H9 (cell line): ENCODE measurements at regions not wholly inside any gene's neighbourhood (a gene's known extent, or its start where the extent isn't known, plus 50 kb on each side); places are given as distances from the start of the nearest gene placed in this dataset.

Source experiments
- DNase-seq: peaks from one replicate; pipeline ENCODE4 v3.0.0-alpha.2; 2017
- H2AFZ ChIP-seq: one replicate; pipeline ENCODE4 v1.6.1; 2013; ENCODE audit warnings: mild to moderate bottlenecking, low read length, control low read depth, moderate library complexity
- H2AK5ac ChIP-seq: 2 replicates; pipeline ENCODE4 v1.6.1; 2013; ENCODE audit warnings: low read length, control low read depth, mixed read lengths; ENCODE audit not compliant: insufficient read length
- H2BK120ac ChIP-seq: one replicate; pipeline ENCODE4 v1.6.1; 2013; ENCODE audit warnings: low read depth, mild to moderate bottlenecking, low read length, control low read depth, inconsistent platforms; ENCODE audit not compliant: poor library complexity, severe bottlenecking
- H2BK12ac ChIP-seq: 2 replicates; pipeline ENCODE4 v1.6.1; 2013; ENCODE audit warnings: low read length, control low read depth, mixed read lengths, low read depth; ENCODE audit not compliant: insufficient read length
- H2BK15ac ChIP-seq: 2 replicates; pipeline ENCODE4 v1.6.1; 2013; ENCODE audit warnings: low read depth, low read length, control low read depth
- H2BK20ac ChIP-seq: one replicate; pipeline ENCODE4 v1.6.1; 2013; ENCODE audit warnings: low read depth, mild to moderate bottlenecking, low read length, control low read depth, inconsistent platforms; ENCODE audit not compliant: poor library complexity, severe bottlenecking
- H2BK5ac ChIP-seq: 2 replicates; pipeline ENCODE4 v1.6.1; 2013; ENCODE audit warnings: low read length, control low read depth, mixed read lengths; ENCODE audit not compliant: insufficient read length
- H3K14ac ChIP-seq: 2 replicates; pipeline ENCODE4 v1.6.1; 2013; ENCODE audit warnings: low read length, control low read depth; ENCODE audit not compliant: insufficient read depth
- H3K18ac ChIP-seq: 2 replicates; pipeline ENCODE4 v1.6.1; 2013; ENCODE audit warnings: low read depth, mild to moderate bottlenecking, mixed read lengths, low read length, control low read depth; ENCODE audit not compliant: insufficient read length
- H3K23ac ChIP-seq: 2 replicates; pipeline ENCODE4 v1.6.1; 2013; ENCODE audit warnings: low read length, control low read depth, mixed read lengths, low read depth; ENCODE audit not compliant: insufficient read length
- H3K23me2 ChIP-seq: 2 replicates; pipeline ENCODE4 v1.6.1; 2013; ENCODE audit warnings: low read depth, mild to moderate bottlenecking, mixed read lengths, low read length, control low read depth; ENCODE audit not compliant: insufficient read length, poor library complexity, severe bottlenecking
- H3K27ac ChIP-seq: 2 replicates; pipeline ENCODE4 v1.5.1; 2013; ENCODE audit warnings: low read length, control low read depth, mixed read lengths, low read depth; ENCODE audit not compliant: insufficient read length
- H3K27me3 ChIP-seq: 2 replicates; pipeline ENCODE4 v1.6.1; 2013; ENCODE audit warnings: low read length, control low read depth, inconsistent platforms; ENCODE audit not compliant: insufficient read depth
- H3K4ac ChIP-seq: 2 replicates; pipeline ENCODE4 v1.6.1; 2013; ENCODE audit warnings: low read depth, mild to moderate bottlenecking, control low read depth, inconsistent platforms, low read length, moderate library complexity
- H3K4me1 ChIP-seq: 2 replicates; pipeline ENCODE4 v1.6.1; 2013; ENCODE audit warnings: low read length, control low read depth, inconsistent platforms; ENCODE audit not compliant: insufficient read depth
- H3K4me2 ChIP-seq: 2 replicates; pipeline ENCODE4 v1.6.1; 2013; ENCODE audit warnings: low read length, control low read depth, mixed read lengths; ENCODE audit not compliant: insufficient read length, insufficient read depth
- H3K56ac ChIP-seq: 2 replicates; pipeline ENCODE4 v1.6.1; 2013; ENCODE audit warnings: low read depth, mild to moderate bottlenecking, mixed read lengths, low read length, control low read depth; ENCODE audit not compliant: insufficient read length
- H3K79me1 ChIP-seq: 2 replicates; pipeline ENCODE4 v1.6.1; 2013; ENCODE audit warnings: low read depth, mild to moderate bottlenecking, moderate library complexity, low read length, control low read depth, inconsistent platforms; ENCODE audit not compliant: insufficient read depth, poor library complexity, severe bottlenecking
- H3K79me2 ChIP-seq: 2 replicates; pipeline ENCODE4 v1.6.1; 2013; ENCODE audit warnings: low read length, control low read depth, inconsistent platforms; ENCODE audit not compliant: insufficient read depth
- H3K9ac ChIP-seq: 2 replicates; pipeline ENCODE4 v1.6.1; 2013; ENCODE audit warnings: low read length, control low read depth, mixed read lengths; ENCODE audit not compliant: insufficient read length; ENCODE audit errors: extremely low read depth
- H3K9me3 ChIP-seq: one replicate; pipeline ENCODE4 v1.6.1; 2013; ENCODE audit warnings: low read depth, low read length, inconsistent platforms; ENCODE audit not compliant: control insufficient read depth
- H3T11ph ChIP-seq: one replicate; pipeline ENCODE4 v1.6.1; 2013; ENCODE audit warnings: mild to moderate bottlenecking, low read length, control low read depth, inconsistent platforms
- H4K20me1 ChIP-seq: one replicate; pipeline ENCODE4 v1.6.1; 2013; ENCODE audit not compliant: control insufficient read depth, insufficient read length, insufficient read depth
- H4K5ac ChIP-seq: 2 replicates; pipeline ENCODE4 v1.6.1; 2013; ENCODE audit warnings: low read depth, mild to moderate bottlenecking, mixed read lengths, low read length, control low read depth; ENCODE audit not compliant: insufficient read length
- H4K8ac ChIP-seq: replicated peaks from 2 replicates; pipeline ENCODE4 v1.6.1; 2013; ENCODE audit warnings: low read length, control low read depth, mixed read lengths, low read depth; ENCODE audit not compliant: insufficient read length
- H4K91ac ChIP-seq: 2 replicates; pipeline ENCODE4 v1.6.1; 2013; ENCODE audit warnings: low read depth, mild to moderate bottlenecking, moderate library complexity, mixed read lengths, low read length, control low read depth; ENCODE audit not compliant: insufficient read length
- H3K27ac Mint-ChIP-seq, 3 experiments: 2 replicates in 2 of 3; 3 replicates in 1 of 3; pipeline ENCODE4 v1.8.0; 2020 to 2021; ENCODE audit warnings: mixed read lengths in 3 of 3, mild to moderate bottlenecking in 1 of 3, moderate library complexity in 1 of 3
- H3K27me3 Mint-ChIP-seq: 2 replicates; pipeline ENCODE4 v1.8.0; 2021; ENCODE audit warnings: low read depth, mild to moderate bottlenecking, moderate library complexity, mixed read lengths
- H3K36me3 Mint-ChIP-seq, 3 experiments: 2 replicates in 2 of 3; 3 replicates in 1 of 3; pipeline ENCODE4 v1.8.0; 2020 to 2021; ENCODE audit warnings: low read depth in 3 of 3, mixed read lengths in 3 of 3; ENCODE audit not compliant: insufficient read depth in 1 of 3
- H3K4me1 Mint-ChIP-seq, 2 experiments: 2 replicates each; pipeline ENCODE4 v1.8.0; 2020; ENCODE audit warnings: mixed read lengths in 2 of 2
- H3K4me3 Mint-ChIP-seq, 2 experiments: 2 replicates in 1 of 2; 3 replicates in 1 of 2; pipeline ENCODE4 v1.8.0; 2020 to 2021; ENCODE audit warnings: mild to moderate bottlenecking in 2 of 2, mixed read lengths in 2 of 2, moderate library complexity in 1 of 2
- H3K9me3 Mint-ChIP-seq, 2 experiments: 2 replicates in 1 of 2; 3 replicates in 1 of 2; pipeline ENCODE4 v1.8.0; 2020; ENCODE audit warnings: mild to moderate bottlenecking in 2 of 2, mixed read lengths in 2 of 2, moderate library complexity in 1 of 2
- WGBS: extraction: QIAGEN DNeasy Blood & Tissue Kit; methylation state at CpG from one replicate; pipeline ENCODE4 v1.1.7; 2013; ENCODE audit warnings: missing lambda C conversion rate, low lambda C conversion rate, mixed read lengths; ENCODE audit not compliant: insufficient read length; ENCODE audit errors: extremely low coverage; 5-methylcytosine and 5-hydroxymethylcytosine counted together
- TF ChIP-seq, protein P1 (sequence below): fragments of 200-600 bp; sonication (generic); conservative IDR thresholded peaks from 3 replicates; pipeline ENCODE4 v1.8.0; 2021; ENCODE audit warnings: antibody characterized with exemption, mild to moderate bottlenecking

GRCh38 chr2:53182601-53183000, 585.0 kb upstream of the CHAC2 start:
- H4K8ac ChIP-seq: no peak overlapping the region
- H3K4me2 ChIP-seq: no peak overlapping the region
- H3K9me3 Mint-ChIP-seq: no peaks in the 10 kb centered on the region
- H3K36me3 Mint-ChIP-seq: no peaks in the 10 kb centered on the region
- no peak overlapping the region for H2BK20ac ChIP-seq
- H2BK15ac ChIP-seq: no peak overlapping the region
- no peaks in the 10 kb centered on the region for H3K79me2 ChIP-seq
- no peak overlapping the region for H3K56ac ChIP-seq
- H2AFZ ChIP-seq: no peak overlapping the region
- H2BK5ac ChIP-seq: no peak overlapping the region
- H3T11ph ChIP-seq: no peak overlapping the region
- no peak overlapping the region for H2AK5ac ChIP-seq
- H4K91ac ChIP-seq: no peak overlapping the region
- H3K9ac ChIP-seq: no peak overlapping the region
- H3K23me2 ChIP-seq: no peaks in the 10 kb centered on the region
- no peak overlapping the region for H3K18ac ChIP-seq
- peaks cover 19 to 24% of the 10 kb centered on the region in 2 experiments for H3K4me1 Mint-ChIP-seq
- TF ChIP-seq, protein P1, sequence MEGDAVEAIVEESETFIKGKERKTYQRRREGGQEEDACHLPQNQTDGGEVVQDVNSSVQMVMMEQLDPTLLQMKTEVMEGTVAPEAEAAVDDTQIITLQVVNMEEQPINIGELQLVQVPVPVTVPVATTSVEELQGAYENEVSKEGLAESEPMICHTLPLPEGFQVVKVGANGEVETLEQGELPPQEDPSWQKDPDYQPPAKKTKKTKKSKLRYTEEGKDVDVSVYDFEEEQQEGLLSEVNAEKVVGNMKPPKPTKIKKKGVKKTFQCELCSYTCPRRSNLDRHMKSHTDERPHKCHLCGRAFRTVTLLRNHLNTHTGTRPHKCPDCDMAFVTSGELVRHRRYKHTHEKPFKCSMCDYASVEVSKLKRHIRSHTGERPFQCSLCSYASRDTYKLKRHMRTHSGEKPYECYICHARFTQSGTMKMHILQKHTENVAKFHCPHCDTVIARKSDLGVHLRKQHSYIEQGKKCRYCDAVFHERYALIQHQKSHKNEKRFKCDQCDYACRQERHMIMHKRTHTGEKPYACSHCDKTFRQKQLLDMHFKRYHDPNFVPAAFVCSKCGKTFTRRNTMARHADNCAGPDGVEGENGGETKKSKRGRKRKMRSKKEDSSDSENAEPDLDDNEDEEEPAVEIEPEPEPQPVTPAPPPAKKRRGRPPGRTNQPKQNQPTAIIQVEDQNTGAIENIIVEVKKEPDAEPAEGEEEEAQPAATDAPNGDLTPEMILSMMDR: no peak
- no peak overlapping the region for H3K14ac ChIP-seq
- no peak for DNase-seq
- H3K27ac ChIP-seq: no peak overlapping the region
- H3K27me3 Mint-ChIP-seq: no peaks in the 10 kb centered on the region
- WGBS: no CpG with 5 or more reads among the region's 5 CpGs
- H3K27me3 ChIP-seq: no peaks in the 10 kb centered on the region
- no peak overlapping the region for H2BK12ac ChIP-seq
- H3K79me1 ChIP-seq: no peaks in the 10 kb centered on the region
- H3K23ac ChIP-seq: no peak overlapping the region
- H4K20me1 ChIP-seq: no peaks in the 10 kb centered on the region
- no peaks in the 10 kb centered on the region for H3K9me3 ChIP-seq
- no peak overlapping the region for H3K4me3 Mint-ChIP-seq
- H3K27ac Mint-ChIP-seq: no peak overlapping the region
- no peak overlapping the region for H4K5ac ChIP-seq
- peaks cover 6% of the 10 kb centered on the region; the same call in 1 of the 2 replicates for H3K4me1 ChIP-seq
- no peak overlapping the region for H2BK120ac ChIP-seq
- H3K4ac ChIP-seq: no peak overlapping the region
